SK-N-SH (cell line): ENCODE measurements at regions not wholly inside any gene's neighbourhood (a gene's known extent, or its start where the extent isn't known, plus 50 kb on each side); places are given as distances from the start of the nearest gene placed in this dataset.

ENCODE experiments used
- EP300 ChIP-seq, 2 experiments: IDR thresholded peaks; 2 replicates each; pipeline versions ENCODE4 v1.4.0 to v1.6.1; 2012; ENCODE audit warnings: borderline replicate concordance in 1 of 2, low read depth in 1 of 2, low read length in 1 of 2
- FOXM1 ChIP-seq: IDR thresholded peaks from 2 replicates; pipeline ENCODE4 v1.4.0; 2012; ENCODE audit warnings: low read depth, mild to moderate bottlenecking
- MEF2A ChIP-seq: IDR thresholded peaks from 2 replicates; pipeline ENCODE4 v1.4.0; 2012; ENCODE audit warnings: low read depth, borderline replicate concordance
- NFIC ChIP-seq: IDR thresholded peaks from 2 replicates; pipeline ENCODE4 v1.4.0; 2012; ENCODE audit warnings: borderline replicate concordance
- POLR2AphosphoS5 ChIP-seq: IDR thresholded peaks from 2 replicates; pipeline ENCODE4 v1.6.1; 2012; ENCODE audit warnings: low read depth, low read length
- RFX5 ChIP-seq: IDR thresholded peaks from 2 replicates; pipeline ENCODE4 v1.6.1; 2012; ENCODE audit warnings: mild to moderate bottlenecking, improper control_type of control experiment, low read length
- TEAD4 ChIP-seq: IDR thresholded peaks from 2 replicates; pipeline ENCODE4 v1.4.0; 2012; ENCODE audit warnings: mild to moderate bottlenecking, borderline replicate concordance; ENCODE audit not compliant: insufficient read depth
- TF ChIP-seq, protein P1 (sequence below): IDR thresholded peaks from 2 replicates; pipeline ENCODE4 v1.4.0; 2012; ENCODE audit warnings: low read depth, borderline replicate concordance
- TF ChIP-seq, protein P2 (sequence below): fragments of 200-600 bp; sonication (generic); IDR thresholded peaks from 2 replicates; pipeline ENCODE4 v1.6.1; 2017; ENCODE audit warnings: antibody characterized with exemption, mild to moderate bottlenecking, moderate library complexity
- TF ChIP-seq, protein P3 (sequence below): fragments of 150-350 bp; IDR thresholded peaks from 2 replicates; pipeline ENCODE4 v1.6.1; 2017; ENCODE audit warnings: antibody characterized with exemption, low read length, low read depth, borderline replicate concordance

DNA sequence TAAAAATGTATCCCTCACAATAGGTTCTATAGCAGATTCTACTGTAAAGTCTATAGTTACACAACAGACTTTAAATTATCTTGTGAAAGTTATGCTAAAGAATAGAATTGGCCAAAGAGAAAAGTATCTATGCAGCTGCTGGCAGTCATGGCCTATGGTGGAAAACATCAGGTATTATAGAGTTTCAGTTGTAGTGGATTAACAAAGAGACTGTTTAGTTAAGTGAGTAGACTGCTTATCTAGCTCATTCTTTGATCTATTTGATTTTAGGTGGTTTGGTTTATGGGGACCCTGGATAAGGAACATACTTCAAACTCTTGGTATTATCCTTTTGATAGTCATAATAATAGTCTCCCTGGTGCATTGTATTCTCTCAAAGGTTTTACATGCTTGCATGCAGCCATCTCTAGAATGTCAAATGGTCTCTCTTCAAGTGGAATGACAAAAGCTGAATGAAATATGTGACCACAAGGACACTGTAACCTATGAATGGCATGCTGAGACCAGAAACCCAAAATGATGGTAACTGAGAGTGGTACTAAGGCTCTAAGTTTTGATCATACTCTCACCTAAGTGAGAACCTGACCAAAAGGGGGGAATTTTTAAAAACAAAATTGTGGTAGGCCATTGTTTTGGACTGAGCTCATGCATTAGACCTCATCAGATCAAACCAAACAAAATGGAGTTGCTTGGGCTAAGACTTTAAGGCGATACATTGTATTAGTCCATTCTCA is 54.9 kb upstream of the NAMPT start:
- TF ChIP-seq, protein P1, sequence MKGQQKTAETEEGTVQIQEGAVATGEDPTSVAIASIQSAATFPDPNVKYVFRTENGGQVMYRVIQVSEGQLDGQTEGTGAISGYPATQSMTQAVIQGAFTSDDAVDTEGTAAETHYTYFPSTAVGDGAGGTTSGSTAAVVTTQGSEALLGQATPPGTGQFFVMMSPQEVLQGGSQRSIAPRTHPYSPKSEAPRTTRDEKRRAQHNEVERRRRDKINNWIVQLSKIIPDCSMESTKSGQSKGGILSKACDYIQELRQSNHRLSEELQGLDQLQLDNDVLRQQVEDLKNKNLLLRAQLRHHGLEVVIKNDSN = no peak
- TF ChIP-seq, protein P2, sequence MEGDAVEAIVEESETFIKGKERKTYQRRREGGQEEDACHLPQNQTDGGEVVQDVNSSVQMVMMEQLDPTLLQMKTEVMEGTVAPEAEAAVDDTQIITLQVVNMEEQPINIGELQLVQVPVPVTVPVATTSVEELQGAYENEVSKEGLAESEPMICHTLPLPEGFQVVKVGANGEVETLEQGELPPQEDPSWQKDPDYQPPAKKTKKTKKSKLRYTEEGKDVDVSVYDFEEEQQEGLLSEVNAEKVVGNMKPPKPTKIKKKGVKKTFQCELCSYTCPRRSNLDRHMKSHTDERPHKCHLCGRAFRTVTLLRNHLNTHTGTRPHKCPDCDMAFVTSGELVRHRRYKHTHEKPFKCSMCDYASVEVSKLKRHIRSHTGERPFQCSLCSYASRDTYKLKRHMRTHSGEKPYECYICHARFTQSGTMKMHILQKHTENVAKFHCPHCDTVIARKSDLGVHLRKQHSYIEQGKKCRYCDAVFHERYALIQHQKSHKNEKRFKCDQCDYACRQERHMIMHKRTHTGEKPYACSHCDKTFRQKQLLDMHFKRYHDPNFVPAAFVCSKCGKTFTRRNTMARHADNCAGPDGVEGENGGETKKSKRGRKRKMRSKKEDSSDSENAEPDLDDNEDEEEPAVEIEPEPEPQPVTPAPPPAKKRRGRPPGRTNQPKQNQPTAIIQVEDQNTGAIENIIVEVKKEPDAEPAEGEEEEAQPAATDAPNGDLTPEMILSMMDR = no peak
- TF ChIP-seq MEF2A = no peak
- no peak for TF ChIP-seq EP300 (IDR thresholded peaks at IDR 0.05; ENCODE audit: borderline replicate concordance in 1 of 2, low read depth in 1 of 2, low read length in 1 of 2)
- TF ChIP-seq RFX5 = no peak
- no peak for TF ChIP-seq FOXM1
- TF ChIP-seq, protein P3, sequence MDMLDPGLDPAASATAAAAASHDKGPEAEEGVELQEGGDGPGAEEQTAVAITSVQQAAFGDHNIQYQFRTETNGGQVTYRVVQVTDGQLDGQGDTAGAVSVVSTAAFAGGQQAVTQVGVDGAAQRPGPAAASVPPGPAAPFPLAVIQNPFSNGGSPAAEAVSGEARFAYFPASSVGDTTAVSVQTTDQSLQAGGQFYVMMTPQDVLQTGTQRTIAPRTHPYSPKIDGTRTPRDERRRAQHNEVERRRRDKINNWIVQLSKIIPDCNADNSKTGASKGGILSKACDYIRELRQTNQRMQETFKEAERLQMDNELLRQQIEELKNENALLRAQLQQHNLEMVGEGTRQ = no peak
- no peak for TF ChIP-seq NFIC
- no peak for TF ChIP-seq POLR2AphosphoS5
- TF ChIP-seq TEAD4 = no peak
